Endothelial cell of umbilical vein (primary cell): ENCODE measurements at regions not wholly inside any gene's neighbourhood (a gene's known extent, or its start where the extent isn't known, plus 50 kb on each side); places are given as distances from the start of the nearest gene placed in this dataset.
"Not testable (repeated sequence)": the region's sequence is repeated elsewhere in the genome, so short reads cannot be mapped to it uniquely, and the experiment has no call there.

Experiments used
- CTCF ChIP-seq, 2 donors: IDR thresholded peaks; 1 replicate in 1 of 2; 2 replicates in 1 of 2; pipeline ENCODE4 v1.5.1; 2011; ENCODE audit warnings: low read length in 2 of 2, mild to moderate bottlenecking in 2 of 2, moderate library complexity in 2 of 2, control low read depth in 1 of 2, inconsistent platforms in 1 of 2, low read depth in 1 of 2; ENCODE audit not compliant: insufficient read depth in 1 of 2; ENCODE audit errors: extremely low read depth in 1 of 2
- POLR2A ChIP-seq: IDR thresholded peaks from 2 replicates; pipeline ENCODE4 v1.6.1; 2012; ENCODE audit warnings: low read depth, mild to moderate bottlenecking, control low read depth, low read length
- POLR2AphosphoS5 ChIP-seq: IDR thresholded peaks from 2 replicates; pipeline ENCODE4 v1.6.1; 2012; ENCODE audit warnings: low read depth, mild to moderate bottlenecking, control low read depth, low read length, moderate library complexity; ENCODE audit not compliant: insufficient read depth

DNA sequence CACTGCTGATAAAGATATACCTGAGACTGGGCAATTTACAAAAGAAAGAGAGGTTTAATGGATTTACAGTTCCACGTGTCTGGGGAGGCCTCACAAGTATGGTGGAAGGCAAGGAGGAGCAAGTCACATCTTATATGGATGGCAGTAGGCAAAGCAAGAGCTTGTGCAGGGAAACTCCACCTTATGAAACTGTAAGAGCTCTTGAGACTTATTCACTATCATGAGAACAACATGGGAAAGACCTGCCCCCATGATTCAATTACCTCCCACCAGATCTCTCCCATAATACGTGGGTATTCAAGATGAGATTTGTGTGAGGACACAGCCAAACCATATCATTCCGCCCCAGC is 55.4 kb upstream of the NAMPT start:
- not testable (repeated sequence) for TF ChIP-seq CTCF (IDR thresholded peaks at IDR 0.05; ENCODE audit: extremely low read depth in 1 of 2, insufficient read depth in 1 of 2, low read depth in 1 of 2, low read length in 2 of 2); POLR2A; POLR2AphosphoS5
